ENCODE measurements at regions not wholly inside any gene's neighbourhood (a gene's known extent, or its start where the extent isn't known, plus 50 kb on each side); places are given as distances from the start of the nearest gene placed in this dataset.
A peak's percentile ranks its signal among the peaks of the same experiment; 100 is the strongest.
"Not testable (repeated sequence)": the region's sequence is repeated elsewhere in the genome, so short reads cannot be mapped to it uniquely, and the experiment has no call there.

GRCh38 chr4:30837861-30838260, 117.7 kb downstream of the PCDH7 start:
- DNase-seq, result no peak

GRCh38 chr4:30838331-30838730, 118.2 kb downstream of the PCDH7 start:
- no peak for DNase-seq

- no peak for DNase-seq
Measured at GRCh38 chr4:30839583-30840520, 119.7 kb downstream of the PCDH7 start.

GRCh38 chr4:30840571-30840970, 120.4 kb downstream of the PCDH7 start:
- no peak for DNase-seq

- DNase-seq, result no peak
Measured at GRCh38 chr4:30842142-30842541, 122.0 kb downstream of the PCDH7 start.

- DNase-seq, result no peak
Measured at GRCh38 chr4:30842689-30843088, 122.5 kb downstream of the PCDH7 start.

GRCh38 chr4:30844861-30845582, 124.9 kb downstream of the PCDH7 start:
- no peak for DNase-seq

- DNase-seq, result no peak
Measured at GRCh38 chr4:30847167-30847566, 127.0 kb downstream of the PCDH7 start.

- no peak for DNase-seq
Measured at GRCh38 chr4:30847958-30848357, 127.8 kb downstream of the PCDH7 start.

GRCh38 chr4:30854531-30854930, 134.4 kb downstream of the PCDH7 start:
- DNase-seq, result peak; percentile 56

GRCh38 chr4:30855232-30855631, 135.1 kb downstream of the PCDH7 start:
- DNase-seq, result no peak

- no peak for DNase-seq
Measured at GRCh38 chr4:30856795-30857564, 136.8 kb downstream of the PCDH7 start.

GRCh38 chr4:30860978-30861377, 140.8 kb downstream of the PCDH7 start:
- no peak for DNase-seq

- DNase-seq, result no peak
Measured at GRCh38 chr4:30862196-30862595, 142.0 kb downstream of the PCDH7 start.

GRCh38 chr4:30863021-30863420, 142.9 kb downstream of the PCDH7 start:
- DNase-seq, result peak; percentile 51

- DNase-seq, result no peak
Measured at GRCh38 chr4:30865691-30866090, 145.5 kb downstream of the PCDH7 start.

- no peak for DNase-seq
Measured at GRCh38 chr4:30866346-30866745, 146.2 kb downstream of the PCDH7 start.

- DNase-seq, result no peak
Measured at GRCh38 chr4:30866907-30867306, 146.7 kb downstream of the PCDH7 start.

GRCh38 chr4:30867427-30867826, 147.3 kb downstream of the PCDH7 start:
- no peak for DNase-seq

GRCh38 chr4:30868111-30868895, 148.1 kb downstream of the PCDH7 start:
- no peak for DNase-seq

GRCh38 chr4:30869387-30869786, 149.2 kb downstream of the PCDH7 start:
- DNase-seq, result not testable (repeated sequence)

- no peak for DNase-seq
Measured at GRCh38 chr4:30870513-30870912, 150.3 kb downstream of the PCDH7 start.
